Stimulated activated CD4-positive, alpha-beta T cell treated with anti-CD3 and anti-CD28 coated beads, Interleukin-4, amount 100 ng/mL, for 4 hours (primary cell): ENCODE measurements at regions not wholly inside any gene's neighbourhood (a gene's known extent, or its start where the extent isn't known, plus 50 kb on each side); places are given as distances from the start of the nearest gene placed in this dataset.
"Not testable (repeated sequence)": the region's sequence is repeated elsewhere in the genome, so short reads cannot be mapped to it uniquely, and the experiment has no call there.

ENCODE experiments used
- DNase-seq, 2 experiments: peaks; one replicate each; pipeline ENCODE4 v3.0.0-alpha.2; 2020

DNA sequence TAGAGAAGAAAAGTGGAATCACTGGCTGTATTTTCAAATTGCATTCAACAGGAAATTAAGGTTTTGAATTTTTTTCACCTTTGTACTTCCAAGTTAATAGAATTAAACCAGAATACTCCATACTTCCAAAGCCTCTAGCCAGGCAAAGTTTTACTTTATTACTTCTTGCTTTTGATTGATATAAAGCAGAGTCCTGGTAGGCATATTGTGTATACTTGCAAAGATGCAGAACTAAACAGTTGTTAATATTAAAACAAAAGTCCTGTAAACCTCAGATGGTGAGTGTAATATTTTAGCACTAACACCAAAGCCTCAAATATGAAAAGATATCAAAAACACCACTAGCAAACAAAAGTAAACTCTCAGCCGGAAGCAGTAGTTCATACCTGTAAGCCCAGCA lies 107.2 kb upstream of the C2CD4B start:
- DNase-seq: no peak

DNA sequence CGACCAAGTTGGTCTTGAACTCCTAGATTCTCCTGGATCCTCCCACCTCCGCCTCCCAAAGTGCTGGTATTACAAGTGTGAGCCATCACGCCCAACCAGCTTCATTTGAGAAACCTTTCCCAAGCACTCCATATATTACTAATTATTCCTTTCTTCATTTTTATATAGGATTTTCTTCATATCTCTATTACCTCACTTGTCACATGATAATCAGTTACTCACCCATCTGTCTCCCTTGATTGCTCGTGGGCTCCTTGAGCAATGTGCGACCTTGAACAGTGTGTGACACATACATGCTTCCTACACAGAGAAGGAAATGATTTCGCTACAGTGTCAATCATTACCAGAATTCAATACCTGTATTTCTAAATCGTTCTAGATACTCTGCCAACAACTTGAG lies 110.7 kb upstream of the C2CD4B start:
- DNase-seq: no peak

DNA sequence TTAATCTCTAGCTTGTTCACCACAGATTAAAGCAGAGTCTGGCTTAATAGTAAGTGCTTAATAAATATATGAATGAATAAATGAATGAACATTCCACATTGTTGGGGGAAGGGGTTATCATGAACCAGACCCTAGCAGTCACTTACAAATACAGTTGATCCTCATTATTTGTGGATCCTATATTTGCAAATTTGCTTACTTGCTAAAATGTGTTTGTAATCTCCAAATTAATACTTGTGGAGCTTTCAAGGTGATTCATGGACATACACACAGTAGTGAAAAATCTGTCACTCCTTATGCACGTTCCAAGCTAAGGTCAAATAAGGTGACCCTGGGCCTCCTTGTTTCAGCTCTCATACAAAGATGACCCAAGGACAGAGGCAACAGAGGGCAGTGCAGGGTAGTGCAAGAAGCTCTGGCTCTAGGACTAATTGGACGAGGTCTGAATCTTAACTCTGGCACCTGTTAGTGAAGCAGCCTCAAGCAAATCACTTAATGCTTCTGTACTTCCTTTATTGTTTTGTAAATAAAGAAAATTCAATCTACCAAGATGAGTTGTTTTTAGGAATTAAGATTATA lies 112.8 kb upstream of the C2CD4B start:
- no peak for DNase-seq

DNA sequence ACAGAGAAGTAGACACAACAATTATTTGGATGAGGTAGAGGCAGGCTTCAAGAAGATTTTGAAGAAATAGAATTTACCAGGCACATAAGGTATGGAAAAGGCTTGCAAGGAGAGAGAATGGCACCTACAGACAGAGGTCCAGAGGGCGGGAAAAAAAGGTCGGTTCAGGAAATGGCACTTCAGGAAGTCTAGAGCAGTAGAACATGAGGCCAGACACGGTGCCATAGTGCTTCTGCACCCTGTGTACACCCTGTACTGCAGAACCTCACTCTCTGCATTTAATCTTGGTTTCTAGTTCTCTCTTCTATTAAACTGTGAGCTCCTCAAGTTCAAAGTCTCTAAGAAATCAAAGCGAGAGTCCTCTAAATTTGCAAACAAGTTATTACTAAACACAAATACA lies 113.4 kb upstream of the C2CD4B start:
- no peak for DNase-seq

DNA sequence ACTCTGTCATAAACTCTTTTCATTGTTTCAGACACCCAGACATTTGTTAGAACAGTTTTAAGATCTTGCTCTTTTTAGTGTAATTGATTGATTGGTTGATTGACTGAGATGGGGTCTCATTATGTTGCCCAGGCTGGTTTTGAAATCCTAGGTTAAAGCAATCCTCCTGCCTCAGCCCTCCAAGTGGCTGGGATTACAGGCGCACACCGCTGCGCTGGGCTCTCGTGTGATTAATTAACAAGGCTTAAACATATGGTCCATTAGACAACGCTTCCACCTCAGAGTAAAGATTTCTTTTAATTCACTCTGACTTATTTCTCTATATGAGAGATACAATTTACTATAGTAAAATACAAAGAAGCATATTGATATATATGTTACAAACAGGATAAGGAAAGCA lies 114.0 kb upstream of the C2CD4B start:
- DNase-seq: no peak

DNA sequence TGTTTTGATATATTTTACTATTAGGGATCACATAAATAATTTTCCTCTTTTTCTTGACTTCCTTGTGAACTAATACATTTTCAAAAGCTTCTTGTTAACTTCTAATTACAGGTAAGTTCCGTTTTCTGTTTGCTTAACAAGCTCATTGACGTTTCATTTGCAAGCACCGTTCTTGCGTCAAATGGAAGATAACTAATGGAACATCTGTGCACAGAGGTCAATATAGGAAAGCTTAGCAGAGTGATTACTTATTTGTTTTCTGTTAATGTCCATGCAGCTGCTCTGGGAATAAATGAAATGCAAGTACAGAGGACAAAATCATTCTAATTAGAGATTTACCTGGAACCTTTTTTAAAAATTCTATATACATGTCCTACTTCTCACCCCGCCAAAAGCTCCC lies 115.5 kb upstream of the C2CD4B start:
- no peak for DNase-seq

DNA sequence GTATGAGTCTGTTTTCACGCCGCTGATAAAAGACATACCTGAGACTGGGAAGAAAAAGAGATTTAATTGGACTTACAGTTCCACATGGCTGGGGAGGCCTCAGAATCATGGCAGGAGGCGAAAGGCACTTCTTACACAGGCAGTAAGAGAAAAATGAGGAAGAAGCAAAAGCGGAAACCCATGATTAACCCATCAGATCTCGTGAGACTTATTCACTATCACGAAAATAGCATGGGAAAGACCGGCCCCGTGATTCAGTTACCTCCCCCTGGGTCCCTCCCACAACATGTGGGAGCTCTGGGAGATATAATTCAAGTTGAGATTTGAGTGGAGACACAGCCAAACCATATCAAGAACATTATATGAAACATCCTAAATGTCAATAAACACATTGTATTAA lies 116.7 kb upstream of the C2CD4B start:
- not testable (repeated sequence) for DNase-seq

DNA sequence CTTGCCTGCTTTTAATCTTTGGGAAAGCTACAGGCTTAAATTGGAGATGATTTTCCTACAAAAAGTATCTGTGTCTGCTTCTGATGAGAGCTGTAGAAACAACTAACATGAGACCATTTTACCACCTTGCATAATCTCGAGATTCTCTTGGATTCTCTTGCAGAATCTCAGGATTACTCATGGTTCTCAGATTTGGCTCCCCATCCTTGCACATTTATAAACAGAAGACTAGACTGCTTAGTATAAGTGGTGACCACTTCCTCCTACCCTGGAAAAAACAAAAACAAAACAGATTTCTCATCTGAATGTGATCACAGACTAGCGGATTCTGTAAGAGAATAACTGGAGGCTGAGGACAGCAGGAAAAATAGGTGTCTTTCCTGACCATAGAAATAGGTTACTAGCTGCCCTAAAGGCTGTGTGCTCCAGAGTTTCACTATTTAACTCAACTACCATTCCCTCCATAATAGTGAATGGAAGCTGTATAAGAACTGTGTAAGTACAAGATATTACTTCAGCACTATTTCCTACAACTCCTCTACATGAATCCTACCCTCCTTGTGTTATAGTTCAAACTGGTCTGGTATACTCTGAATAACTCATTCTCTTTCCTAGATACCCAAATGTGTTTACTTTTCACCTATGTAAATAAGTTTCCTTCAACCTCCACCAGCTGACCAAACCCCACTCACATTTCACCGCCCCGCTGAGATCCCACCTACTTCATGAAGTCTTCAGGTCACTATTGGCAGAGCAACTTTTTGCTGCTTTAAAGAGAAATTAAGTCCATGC lies 122.2 kb upstream of the C2CD4B start:
- no peak for DNase-seq

DNA sequence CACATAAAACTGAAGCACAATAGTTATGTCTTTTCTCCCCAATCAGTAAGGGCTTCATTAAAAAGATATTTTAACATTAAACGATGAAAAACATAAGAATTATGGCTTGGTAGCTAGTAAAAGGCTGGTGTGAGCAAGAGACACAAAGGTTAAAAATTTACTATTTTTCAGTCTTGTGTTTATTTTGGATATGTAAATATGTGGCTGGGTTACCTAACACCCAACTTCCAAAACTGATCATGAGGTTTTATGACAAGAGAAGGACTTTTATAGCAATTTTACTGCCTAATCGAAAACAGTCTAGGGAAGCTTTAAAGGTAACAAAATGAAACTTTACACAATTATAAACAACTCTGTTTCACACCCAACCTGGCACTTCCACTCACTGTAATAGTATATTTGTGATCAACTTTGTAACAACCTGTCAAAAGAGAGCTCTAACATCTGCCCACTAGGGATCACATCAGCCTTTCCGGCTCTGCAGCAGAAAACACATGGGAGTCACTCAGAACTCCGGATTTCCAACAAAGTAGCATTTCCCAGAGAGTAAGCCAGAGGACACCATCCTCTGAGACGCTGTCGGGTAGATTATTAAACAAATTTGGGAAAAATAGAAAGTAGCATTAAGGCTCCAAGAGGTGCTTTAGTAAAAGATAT lies 123.4 kb upstream of the C2CD4B start:
- no peak for DNase-seq

DNA sequence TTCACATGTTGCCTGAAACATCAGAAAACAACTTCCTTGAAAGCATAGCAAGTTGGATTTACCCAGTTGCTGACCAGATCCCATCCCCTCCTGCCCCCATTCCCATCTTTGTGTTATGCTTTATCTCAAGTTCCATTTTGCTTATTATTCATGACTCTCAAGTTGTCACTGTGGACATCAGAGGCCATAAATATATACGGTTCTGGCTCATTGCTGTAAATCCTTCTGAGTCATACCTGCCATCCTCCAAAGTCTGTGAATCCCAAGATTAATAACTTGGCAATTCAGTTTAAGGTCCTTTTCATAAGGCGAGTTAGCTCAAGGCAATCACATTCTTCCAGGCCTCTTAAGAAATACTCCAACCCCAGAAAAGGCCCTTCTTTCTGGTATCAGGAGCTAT lies 126.2 kb upstream of the C2CD4B start:
- no peak for DNase-seq

DNA sequence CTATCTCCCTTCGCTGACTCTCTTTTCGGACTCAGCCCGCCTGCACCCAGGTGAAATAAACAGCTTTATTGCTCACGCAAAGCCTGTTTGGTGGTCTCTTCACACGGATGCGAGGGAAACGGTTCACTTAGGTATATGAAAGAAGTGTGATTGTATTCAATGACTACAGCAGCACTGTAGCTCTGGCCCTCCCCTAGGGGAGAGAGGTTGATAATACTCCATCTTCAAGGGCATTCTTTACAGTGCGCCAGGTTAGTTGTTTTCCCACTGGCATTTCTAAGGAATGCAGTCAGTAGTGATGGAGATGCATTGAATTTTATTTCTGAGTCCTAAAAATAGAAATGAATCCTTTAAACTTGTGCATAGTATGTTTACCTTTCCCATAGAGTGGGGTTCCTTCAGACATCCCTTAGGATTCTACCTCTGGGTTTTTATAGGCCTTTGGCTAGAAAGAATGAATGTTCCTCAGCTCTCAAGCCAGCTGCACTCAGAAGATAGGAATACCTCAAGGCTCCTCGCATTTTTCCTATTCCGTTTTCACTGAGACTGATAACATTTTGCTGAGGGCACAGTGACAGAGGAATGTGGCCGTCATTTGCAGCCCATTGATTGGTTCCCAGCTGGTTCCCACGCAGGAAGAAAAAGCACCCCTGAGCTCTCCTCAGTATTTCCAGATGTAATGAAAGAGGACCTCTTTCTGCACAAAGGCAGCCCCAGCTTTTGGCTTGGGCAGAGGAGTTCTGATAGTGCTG lies 131.8 kb upstream of the C2CD4B start:
- DNase-seq: no peak

DNA sequence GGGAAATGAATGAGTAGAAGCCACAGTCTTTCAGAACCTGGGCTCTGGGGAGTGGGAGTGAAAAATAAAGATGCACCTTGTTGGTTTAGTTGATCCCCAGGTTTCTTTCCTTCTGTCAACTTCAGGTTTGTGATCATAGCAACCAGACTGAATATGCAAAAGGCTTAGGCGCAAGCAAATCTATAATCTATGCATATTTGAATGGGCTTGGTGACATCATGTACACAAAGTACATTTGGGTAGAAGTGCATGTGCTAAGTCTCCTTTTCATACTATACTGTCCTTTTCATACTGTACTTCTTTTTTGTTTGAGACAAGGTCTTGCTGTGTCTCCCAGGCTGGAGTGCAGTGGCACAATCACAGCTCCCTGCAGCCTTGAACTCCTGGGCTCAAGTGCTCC lies 132.4 kb upstream of the C2CD4B start:
- no peak for DNase-seq

DNA sequence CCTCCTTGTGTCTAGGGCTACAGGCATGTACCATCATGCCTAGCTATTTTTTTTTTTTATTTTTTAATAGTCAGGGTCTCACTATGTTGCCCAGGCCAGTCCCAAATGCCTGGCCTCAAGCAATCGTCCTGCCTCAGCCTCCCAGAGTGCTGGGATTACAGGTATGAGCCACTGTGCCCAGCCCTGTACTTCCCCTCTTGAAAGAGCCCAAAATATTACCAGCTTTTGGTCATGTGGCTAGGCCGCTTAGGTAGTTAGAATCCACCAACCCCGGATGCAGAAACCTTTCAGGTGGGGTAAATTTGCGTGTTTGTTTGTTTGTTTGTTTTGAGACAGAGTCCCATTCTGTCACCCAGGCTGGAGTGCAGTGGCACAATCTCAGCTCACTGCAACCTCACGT lies 132.8 kb upstream of the C2CD4B start:
- no peak for DNase-seq

DNA sequence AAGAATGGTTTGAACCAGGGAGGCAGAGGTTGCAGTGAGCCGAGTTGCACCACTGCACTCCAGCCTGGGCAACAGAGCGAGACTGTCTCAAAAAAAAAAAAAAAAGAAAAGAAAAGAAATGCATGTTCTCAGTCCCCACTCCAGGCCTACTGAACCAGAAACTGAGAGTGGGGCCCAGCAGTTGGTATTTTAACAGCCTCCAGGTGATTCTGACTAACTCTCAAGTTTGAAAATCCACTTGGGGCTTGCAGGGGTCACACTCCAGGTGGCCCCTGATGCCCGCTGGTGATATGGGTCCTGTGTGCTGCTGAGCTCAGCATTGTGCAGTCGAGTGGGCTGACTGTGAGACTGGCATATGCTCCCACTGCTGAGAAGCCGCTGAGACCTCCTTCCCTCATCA lies 133.7 kb upstream of the C2CD4B start:
- no peak for DNase-seq

DNA sequence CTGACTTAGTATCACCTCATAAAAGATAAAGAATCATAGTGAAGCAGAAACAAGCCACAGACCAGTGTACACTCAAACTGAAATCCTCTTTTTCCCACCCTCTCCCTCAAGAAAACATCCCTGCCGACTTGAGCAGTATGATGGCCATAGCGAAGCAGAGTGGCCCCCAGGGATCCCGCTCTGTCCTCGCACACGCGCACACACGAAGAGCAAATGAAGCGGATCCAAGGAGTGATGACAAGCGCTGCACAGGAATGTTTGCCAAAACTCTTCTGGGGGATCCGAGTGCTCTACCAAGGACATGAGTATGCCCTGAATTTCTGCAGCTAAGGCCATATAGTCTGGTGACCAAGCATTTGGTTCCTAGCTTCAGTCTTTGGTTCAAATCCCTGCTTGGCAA lies 134.5 kb upstream of the C2CD4B start:
- no peak for DNase-seq

DNA sequence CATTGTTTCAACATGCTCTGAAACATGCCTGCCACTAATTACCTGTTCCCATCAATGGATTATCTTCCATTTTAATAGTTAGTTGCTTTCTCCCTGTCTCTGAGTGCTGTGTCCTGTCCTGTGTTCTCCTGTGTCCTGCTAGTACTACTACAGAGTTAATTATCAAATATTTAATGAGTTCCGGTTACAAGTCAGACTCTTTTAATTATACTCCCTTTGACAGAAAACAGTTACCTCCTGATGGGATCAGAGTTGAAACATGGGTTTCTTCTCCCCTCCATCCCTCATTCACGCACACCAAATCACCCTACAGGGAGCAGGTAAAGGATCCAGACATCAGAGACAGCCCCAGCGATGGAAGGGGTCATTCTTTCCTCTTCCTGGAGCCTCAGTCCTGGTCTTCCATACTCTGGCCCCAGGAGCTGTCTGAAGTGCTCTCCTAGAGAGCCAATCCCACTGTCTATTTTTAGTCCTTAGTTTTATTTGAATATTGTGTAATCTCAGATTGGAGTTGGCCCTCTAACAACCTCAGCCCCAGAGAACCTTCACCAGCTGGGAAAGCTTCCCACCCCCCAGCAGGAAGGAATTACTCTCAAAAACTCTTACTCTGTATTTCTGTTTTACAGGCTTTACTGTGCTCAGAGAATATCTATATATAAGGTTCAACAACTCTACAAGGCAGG lies 137.0 kb upstream of the C2CD4B start:
- DNase-seq: no peak

DNA sequence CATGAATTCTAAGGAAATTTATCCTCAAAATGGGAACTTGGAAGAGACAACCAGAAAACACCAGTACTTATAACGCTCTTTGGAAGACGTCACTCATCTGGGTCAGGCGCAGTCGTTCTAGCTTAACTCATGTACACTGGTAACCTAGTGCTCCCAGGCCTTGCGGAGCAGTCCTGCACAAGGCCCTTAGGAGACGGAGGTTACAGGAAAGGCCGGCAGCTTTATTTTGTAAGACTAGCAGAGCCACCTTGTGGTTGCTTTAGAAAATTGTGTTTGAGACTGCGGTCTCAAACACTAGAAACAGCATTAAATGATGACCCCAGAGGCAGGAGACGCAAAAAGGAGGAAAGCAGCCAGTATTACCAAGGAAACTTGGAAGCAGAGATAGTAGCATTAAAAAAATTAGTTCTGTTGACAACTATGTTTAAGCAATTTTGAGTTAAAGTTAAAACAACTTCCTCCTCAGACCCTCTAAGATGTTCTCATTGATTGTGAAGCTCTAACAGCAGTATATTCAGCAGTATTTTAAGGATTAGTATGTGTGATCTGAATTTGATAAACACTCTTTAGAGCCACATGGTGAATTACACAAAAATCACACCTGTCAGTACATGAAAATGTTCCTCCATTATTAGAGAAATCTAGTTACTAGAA lies 141.9 kb upstream of the C2CD4B start:
- DNase-seq: peak in 1 of 2 experiments; percentile 2

DNA sequence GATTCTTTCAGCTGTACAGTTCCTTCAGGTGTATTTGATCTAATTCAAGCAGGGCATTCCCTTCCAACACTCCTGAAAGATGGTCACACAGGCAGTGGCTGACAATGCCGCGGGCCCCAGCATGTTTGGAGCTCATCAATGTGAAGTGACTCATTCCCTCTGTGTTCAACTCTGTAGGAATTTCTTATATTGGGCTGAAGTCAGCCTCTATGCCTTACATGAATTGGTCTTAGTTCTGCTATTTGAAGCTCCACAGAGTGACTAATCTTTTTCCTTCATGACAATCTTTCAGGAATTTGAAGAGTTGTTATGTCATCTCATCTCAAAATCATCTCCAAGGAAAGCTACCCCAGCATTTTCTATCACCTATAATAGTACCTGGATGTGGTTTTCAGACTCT lies 142.5 kb upstream of the C2CD4B start:
- DNase-seq: no peak

DNA sequence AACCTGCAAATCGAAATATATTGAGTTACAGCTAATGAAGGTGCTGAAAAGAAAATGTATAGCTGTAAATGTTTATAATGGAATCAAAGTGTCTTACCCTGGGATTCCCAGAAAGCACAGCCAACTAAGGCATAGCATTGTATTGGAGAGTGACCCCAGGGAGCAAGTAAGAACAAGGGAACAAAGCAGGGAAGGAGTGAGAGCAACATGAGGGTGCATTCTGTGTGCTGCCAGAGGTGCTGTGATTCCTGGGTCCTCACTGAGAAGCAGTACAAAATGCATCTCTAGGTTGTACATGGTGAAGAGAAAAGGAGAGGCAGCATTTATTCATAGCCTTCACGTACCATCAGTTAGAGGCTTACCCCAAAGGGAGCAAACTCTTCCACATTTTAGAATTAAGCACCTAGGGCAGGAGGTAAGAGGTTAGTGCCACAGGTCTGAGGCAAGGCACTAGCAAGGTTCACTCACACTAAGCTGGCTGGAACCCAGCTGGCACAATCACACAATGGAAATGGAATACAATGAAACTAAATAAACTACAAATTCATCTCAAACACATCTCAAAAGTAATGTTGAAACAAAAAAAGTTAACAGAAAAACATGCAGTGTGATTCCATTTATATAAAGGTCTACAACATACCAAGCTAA lies 151.5 kb upstream of the C2CD4B start:
- DNase-seq: no peak

DNA sequence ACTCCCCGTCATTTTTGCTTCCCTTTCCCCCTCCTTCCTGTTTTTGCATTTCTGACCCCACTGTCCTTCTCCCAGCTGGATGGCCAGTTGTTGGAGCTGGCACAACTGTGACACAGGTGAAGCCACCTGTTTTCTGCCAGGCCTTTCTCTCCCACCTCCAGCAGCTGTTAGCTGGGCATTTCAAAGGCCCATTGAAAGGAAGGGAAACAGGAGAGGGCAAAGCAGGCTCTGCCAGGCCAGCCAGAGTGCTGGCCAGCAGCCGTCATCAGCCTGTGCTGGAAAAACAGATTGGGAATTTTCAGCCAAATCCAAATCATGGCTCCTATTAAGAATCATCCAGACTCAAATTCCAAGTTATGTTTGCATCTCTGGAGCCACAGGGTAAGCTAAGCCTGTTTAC lies 155.2 kb upstream of the C2CD4B start:
- DNase-seq: no peak

DNA sequence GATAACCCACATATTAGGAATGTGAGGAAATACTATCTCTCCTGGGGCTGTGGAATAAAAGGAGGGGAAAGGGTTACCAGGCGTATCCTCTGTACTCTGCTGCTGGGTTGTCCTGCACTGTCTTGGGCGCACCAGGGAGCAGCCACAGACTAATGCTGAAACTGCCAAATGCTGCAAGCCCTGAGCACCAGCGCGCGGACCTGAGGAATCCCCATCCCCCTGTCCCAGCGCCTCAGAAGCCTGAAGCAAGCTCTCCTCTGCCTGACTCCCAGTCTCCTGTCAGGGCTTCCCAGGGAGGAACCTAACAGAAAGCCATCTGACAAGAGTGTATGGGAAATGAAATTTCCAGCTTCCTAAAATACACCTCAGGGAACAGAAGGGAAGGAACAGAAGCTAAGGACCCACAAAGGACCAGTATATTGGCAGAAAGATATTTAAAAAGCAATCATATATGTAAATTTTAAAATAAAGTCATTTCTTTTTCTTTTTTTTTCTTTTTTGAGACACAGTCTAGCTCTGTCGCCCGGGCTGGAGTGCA lies 158.3 kb upstream of the C2CD4B start:
- DNase-seq: no peak

DNA sequence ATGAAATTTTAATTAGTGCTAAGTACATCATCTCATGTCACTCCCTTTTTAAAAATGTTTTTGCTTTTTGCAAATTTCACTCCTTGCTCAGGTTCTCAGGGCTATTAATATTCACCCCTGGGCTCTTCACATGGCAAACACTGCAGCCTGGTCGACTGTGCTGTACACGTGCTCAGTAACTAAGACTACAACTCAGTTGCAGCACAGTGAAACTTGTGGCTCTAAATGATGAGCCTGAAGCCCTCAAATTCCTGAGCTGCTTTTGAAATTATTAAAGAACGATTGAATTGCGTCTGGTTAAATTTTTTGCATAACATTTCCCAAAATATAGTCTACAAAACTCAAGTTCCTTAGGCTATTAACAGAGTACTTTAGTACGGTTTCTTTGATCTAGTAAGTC lies 159.3 kb upstream of the C2CD4B start:
- DNase-seq: no peak
